Left ventricle myocardium inferior (tissue), 1 donor: ENCODE measurements at regions not wholly inside any gene's neighbourhood (a gene's known extent, or its start where the extent isn't known, plus 50 kb on each side); places are given as distances from the start of the nearest gene placed in this dataset.

Source experiments
- DNase-seq: peaks from one replicate; pipeline ENCODE4 v3.0.0-alpha.2; 2020
- H3K27ac ChIP-seq: fragments of 200-600 bp; replicated peaks from 2 replicates; pipeline ENCODE4 v1.8.0; 2021
- H3K27me3 ChIP-seq: fragments of 200-600 bp; 2 replicates; pipeline ENCODE4 v1.8.0; 2021; ENCODE audit warnings: low read depth
- H3K36me3 ChIP-seq: fragments of 200-600 bp; 2 replicates; pipeline ENCODE4 v1.8.0; 2021
- H3K4me1 ChIP-seq: fragments of 200-600 bp; 2 replicates; pipeline ENCODE4 v1.8.0; 2021
- H3K4me3 ChIP-seq: fragments of 200-600 bp; 2 replicates; pipeline ENCODE4 v1.8.0; 2021; ENCODE audit warnings: mild to moderate bottlenecking, moderate library complexity
- H3K9me3 ChIP-seq: fragments of 200-600 bp; replicated peaks from 2 replicates; pipeline ENCODE4 v1.8.0; 2021
- intact Hi-C: fragments of 100-400 bp; cut with micrococcal nuclease; formaldehyde crosslinking; loops from one replicate; pipeline ENCODE4 v1.11.0; 2022
- TF ChIP-seq, protein P1 (sequence below): fragments of 200-600 bp; IDR thresholded peaks from 2 replicates; pipeline ENCODE4 v1.8.0; 2021; ENCODE audit warnings: antibody characterized with exemption, mild to moderate bottlenecking, borderline replicate concordance
- donor health status: DM: no; HTN: yes; CAD: no; lungs with severe emphysema.

DNA sequence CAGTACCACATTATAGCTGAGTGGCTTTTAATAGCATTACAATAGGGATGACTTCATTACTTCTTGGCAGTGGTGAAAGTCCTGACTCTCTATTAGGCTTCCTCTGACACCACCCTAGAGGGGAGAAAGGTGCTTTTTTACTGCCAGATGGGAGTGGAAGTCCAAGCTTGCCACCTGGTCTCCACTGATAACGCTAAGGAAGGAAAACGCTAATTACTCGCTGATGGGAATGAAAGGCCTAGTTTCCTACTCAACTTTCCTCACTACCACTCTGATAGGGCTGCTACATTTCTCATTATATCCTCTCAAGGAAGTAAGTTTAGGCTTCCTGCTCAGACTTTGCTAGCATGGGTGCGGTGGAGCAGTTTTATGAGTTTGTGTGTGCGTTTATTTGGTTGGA is 62.3 kb upstream of the PAGE3 start:
- DNase-seq, result no peak
- peak overlapping the region; percentile 73 for H3K27ac ChIP-seq
- H3K36me3 ChIP-seq, result no peaks in the 10 kb centered on the region
- no peaks in the 10 kb centered on the region for H3K27me3 ChIP-seq
- intact Hi-C loops, result no loop called here
- no peak overlapping the region for H3K4me3 ChIP-seq
- TF ChIP-seq, protein P1, sequence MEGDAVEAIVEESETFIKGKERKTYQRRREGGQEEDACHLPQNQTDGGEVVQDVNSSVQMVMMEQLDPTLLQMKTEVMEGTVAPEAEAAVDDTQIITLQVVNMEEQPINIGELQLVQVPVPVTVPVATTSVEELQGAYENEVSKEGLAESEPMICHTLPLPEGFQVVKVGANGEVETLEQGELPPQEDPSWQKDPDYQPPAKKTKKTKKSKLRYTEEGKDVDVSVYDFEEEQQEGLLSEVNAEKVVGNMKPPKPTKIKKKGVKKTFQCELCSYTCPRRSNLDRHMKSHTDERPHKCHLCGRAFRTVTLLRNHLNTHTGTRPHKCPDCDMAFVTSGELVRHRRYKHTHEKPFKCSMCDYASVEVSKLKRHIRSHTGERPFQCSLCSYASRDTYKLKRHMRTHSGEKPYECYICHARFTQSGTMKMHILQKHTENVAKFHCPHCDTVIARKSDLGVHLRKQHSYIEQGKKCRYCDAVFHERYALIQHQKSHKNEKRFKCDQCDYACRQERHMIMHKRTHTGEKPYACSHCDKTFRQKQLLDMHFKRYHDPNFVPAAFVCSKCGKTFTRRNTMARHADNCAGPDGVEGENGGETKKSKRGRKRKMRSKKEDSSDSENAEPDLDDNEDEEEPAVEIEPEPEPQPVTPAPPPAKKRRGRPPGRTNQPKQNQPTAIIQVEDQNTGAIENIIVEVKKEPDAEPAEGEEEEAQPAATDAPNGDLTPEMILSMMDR, result no peak
- H3K9me3 ChIP-seq, result peaks cover 10% of the 10 kb centered on the region
- H3K4me1 ChIP-seq, result no peaks in the 10 kb centered on the region

DNA sequence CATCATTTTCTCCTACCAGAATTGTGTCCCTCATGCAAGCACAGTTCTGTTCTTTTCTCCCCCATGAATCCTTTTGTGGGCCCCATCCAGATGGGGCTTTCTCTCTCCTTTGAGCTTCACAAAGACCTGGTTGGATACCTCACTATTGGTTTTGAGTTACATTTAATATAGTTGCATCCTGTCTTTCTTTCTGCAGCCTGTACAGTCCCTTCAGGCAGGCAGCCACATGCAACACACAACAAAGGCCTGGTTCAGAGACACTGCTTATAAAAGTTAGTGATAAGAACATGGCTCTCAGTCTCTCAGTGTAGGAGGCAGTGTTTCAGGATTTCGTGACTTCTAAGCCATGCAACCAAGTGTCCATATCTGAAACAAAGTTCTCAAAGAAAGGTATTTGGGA is 70.6 kb upstream of the PAGE3 start:
- no peak overlapping the region for H3K27ac ChIP-seq
- H3K4me1 ChIP-seq, result no peaks in the 10 kb centered on the region
- intact Hi-C loops, result no loop called here
- H3K27me3 ChIP-seq, result no peaks in the 10 kb centered on the region
- H3K36me3 ChIP-seq, result no peaks in the 10 kb centered on the region
- no peaks in the 10 kb centered on the region for H3K9me3 ChIP-seq
- H3K4me3 ChIP-seq, result no peak overlapping the region
- DNase-seq, result no peak
- TF ChIP-seq, protein P1, result no peak

DNA sequence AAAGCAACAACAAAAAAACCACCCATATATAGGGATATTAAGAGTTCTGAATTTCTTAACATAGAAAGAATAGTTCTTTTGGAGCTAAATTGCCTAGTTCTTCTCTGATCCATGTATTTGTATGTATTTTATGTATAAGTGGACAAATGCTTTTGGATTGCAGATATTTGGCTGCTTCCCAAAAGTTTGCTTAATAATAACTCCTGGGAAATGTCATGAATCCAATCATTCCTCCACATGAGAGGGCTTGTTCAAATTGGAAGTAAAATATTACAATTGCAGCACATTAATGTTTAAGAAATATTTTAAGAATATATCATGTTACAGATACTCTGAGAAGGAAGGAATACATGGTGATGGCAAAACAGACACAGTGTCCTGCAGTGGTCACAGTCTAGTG is 71.5 kb upstream of the PAGE3 start:
- Histone ChIP-seq H3K36me3 (no peaks in the 10 kb centered on the region), H3K4me1 (no peaks in the 10 kb centered on the region), H3K27me3 (no peaks in the 10 kb centered on the region), H3K9me3 (no peaks in the 10 kb centered on the region), H3K27ac (no peak overlapping the region), H3K4me3 (no peak overlapping the region)
- intact Hi-C loops, result no loop called here
- DNase-seq, result no peak
- TF ChIP-seq, protein P1, result no peak

DNA sequence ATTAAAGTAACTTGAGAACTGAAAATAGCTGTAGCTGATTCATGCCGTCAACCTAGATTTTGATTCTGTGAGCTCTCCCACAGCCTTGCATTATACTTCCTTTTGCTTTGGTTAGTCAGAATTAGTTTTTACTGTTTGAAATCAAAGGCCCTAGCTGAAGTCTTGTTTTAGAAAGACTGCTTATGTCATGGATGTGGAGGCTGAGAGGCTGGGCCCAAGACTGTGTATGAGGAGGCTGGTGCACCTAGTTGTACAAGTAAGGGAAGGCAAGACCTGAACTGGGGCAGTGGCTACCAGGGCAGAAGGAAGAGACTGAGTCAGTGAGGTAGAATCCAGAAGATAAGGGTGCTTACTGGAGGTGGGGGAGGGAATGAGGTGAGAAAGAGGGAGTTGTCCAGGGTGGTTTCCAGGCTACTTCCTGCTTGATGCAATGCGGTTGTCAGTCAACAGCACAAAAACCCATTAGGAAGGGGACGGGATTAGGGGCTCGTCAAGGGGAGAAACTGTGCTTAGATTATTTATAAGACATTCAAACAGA is 76.2 kb upstream of the PAGE3 start:
- Histone ChIP-seq H3K27ac (no peak overlapping the region), H3K36me3 (no peaks in the 10 kb centered on the region), H3K4me1 (no peaks in the 10 kb centered on the region), H3K27me3 (no peaks in the 10 kb centered on the region), H3K9me3 (no peaks in the 10 kb centered on the region), H3K4me3 (no peak overlapping the region)
- no peak for DNase-seq
- TF ChIP-seq, protein P1, result no peak
- intact Hi-C loops, result no loop called here

DNA sequence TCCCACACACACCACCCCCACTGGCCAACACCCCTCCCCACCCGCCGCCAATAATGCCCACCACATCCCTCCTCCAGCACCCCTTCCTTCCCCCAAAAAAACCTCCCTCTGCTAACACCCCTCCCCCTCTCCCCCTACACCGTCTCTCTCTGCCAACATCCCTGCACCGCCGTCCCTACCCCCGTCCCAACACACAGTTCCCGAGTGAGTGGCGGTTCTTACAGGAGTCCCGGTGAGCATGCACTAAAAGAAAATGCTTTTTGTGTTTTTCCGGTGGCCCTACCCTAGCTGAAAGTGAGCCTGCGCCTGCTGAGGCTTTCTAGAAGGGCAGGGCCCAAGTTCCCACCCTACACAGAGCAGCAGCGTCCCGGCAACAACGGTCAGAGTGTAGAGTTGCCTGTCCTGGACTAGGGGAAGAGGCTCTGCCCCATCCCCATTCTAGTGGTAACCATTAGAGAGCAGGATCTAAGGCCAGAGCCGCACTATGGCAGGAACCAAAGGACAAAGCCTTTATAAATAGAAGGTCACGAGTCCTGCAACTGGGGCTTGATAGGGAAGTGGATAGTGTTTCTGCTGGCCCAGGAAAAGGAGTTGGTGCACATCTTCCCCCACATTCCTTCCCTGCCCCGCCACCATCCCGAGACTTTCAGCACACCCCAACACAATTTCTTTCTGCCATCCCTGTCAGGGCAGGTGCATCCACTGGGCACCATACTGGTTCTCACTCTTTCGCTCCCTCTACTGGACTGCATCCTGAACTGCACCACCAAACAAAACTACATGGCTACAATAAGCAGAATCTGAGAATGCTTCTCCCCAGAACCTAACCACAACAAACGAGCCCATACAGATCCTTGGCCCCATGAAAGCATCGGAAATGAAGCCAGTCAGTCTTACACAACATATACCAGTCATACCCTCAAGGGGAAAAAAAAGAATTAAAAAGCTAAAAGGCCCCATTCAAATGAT is 78.1 kb upstream of the PAGE3 start:
- Histone ChIP-seq H3K27ac (peak overlapping the region; percentile 55), H3K4me3 (peak overlapping the region; percentile 17), H3K27me3 (no peaks in the 10 kb centered on the region), H3K36me3 (no peaks in the 10 kb centered on the region), H3K9me3 (no peaks in the 10 kb centered on the region), H3K4me1 (no peaks in the 10 kb centered on the region)
- intact Hi-C loops, result no loop called here
- TF ChIP-seq, protein P1, result peak; percentile 65
- no peak for DNase-seq
